GM19452 (cell line): ENCODE measurements at regions not wholly inside any gene's neighbourhood (a gene's known extent, or its start where the extent isn't known, plus 50 kb on each side); places are given as distances from the start of the nearest gene placed in this dataset.

Experiments used
- ATAC-seq: cut with Tn5 transposase; IDR thresholded peaks from one replicate; pipeline ENCODE4 v1.9.1; 2021; ENCODE audit not compliant: unreplicated experiment

DNA sequence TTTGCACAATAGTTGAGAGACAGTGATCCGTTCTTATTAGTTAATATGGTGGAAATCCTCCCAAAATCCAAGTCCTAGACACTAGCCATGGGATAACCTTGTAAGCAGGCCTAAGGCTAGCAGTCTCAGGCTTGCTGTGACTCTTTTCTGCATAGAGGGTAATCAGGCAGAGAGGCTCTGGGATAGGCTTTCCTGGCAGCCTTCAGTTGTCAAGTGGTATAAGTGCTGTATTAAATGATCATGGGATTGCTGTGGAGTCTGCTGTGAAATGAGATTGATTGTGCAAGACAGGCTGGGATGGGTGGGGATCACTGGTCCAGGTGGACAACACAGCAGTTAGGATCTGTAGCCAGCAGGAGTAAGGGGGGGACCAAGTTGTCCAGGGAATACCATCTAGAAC is 416.4 kb downstream of the TLE4 start:
- no peak for ATAC-seq

DNA sequence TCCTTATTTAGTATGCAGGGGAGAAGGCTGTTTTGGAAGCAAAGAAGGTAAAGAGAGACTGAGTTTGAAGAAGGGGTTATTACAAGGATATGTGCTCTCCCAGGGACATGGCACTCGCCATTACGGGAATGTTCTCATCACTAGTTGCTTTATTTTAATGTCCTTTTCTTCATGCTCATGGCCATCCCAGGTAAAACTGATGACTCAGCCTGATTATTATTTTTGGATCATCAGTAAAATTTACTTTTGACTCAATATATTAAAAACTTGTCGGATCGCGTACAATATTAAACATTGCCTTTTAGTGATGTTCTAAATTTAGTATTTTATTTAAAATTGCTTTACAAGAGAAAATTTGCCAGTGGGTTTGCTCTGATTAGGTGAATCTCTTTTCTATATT is 414.7 kb downstream of the TLE4 start:
- ATAC-seq, result no peak

DNA sequence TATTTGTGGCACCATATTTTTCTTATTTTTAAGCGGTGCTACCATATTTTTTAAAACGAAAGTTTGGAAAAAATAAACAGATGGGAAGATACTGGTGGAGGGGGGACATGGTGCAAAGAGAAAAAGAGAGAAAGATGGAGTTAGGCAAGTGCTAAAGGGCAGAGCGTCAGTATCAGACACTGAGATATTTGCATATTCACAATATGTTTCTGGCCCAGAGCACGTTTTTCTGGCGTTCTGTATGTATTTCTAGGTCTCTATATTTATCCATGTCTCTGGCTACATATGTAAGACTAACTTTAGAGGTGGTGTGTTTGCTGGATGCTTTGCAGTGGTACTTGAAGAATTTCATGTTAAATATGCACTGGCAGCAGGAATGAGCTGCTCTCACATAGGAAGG is 414.0 kb downstream of the TLE4 start:
- no peak for ATAC-seq

DNA sequence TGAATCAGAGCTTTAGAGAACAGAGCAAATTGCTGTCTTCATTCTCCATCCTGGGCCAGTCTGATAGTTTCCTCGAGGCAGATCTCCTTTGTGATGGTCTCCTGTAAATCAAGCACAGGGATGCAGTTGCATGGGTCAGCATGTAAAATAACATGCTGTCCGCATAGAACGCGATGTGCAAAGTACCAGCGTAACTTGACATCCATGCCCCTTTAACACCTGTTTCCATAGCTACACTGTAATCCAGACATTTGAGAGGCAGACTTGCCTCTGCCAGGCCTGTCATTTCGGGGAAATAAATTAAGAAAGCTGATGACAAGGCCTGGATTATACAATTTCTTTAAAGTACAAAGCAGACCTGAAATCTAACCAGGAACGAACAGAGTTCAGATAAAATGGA is 413.5 kb downstream of the TLE4 start:
- ATAC-seq, result no peak

DNA sequence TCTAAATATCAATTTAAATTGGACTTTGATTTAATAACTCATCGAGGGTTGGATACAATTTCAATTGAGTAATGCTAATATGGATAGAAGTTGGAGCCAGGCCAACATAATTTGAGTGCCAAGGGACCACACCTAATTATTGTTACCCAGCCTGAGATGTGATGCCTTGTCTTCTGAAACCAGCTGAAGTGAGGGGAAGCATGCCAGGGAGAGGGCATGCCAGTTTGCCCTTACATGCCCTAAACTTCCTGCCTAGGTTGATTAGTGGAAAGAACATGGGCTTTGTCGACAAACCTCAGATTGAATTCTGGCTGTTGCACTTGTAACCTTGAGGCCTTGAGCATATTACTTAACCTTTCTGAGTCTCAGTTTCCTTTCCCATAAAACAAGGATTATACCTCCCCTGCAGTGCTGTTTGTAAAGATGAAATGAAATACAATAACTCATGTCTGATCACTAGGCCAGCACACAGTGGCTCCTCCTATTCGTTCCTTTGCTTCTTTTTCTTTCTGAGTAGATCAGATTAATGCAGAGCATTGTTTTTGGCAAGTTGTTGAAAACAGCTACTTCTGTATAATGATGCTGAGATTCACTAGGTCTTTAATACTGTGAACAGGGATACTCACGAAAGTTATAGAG is 412.8 kb downstream of the TLE4 start:
- ATAC-seq, result no peak

DNA sequence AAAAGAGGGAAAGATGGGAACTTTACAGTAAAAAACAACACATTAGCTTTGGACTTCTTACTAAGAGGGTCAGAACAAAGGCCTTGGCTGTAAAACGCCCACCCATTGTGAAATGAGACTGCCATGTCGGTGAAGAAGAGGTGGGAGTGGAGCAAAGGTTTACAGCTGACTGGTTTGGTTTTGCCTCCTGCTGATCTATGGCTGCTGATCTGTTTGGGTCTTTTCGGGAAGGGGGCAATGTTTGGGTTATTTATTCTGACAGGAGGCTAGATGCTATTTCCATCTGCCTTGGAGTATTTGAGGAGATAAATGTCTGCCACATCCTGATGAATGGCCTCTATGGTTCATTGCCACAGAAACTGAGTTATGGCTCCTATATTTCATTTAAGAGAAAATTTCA is 408.7 kb downstream of the TLE4 start:
- ATAC-seq, result no peak

DNA sequence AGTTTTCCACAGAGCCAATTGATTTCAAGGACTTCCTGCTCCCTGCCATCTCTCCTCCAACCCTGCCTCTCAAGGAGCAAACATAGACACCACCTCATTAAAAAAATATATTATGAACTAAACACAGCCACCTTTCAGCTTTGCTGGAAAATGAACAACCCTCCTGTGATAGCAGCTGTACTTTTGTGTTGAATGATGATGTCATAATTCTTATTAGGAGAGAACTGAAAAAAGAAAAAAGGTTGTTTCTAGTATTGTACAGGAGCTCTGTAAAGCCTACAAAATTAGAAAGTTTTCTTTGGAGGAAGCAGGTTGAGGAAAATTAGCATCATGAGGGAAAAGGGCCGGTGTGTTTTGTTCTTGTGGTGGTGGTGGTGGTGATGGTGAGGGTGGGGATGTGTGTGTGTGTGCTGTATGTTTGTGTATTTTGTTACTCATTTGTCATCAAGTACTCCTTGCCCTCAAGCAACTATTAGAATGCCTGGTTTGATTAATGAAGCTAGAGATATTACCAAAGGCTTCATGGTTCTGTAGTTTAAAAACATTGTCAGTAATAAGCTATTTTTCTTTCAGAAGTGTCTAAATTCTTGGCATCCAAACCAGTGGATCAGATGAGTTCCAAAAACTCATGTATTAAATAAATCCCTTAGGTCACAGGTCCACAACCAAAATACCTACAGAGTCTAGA is 405.9 kb downstream of the TLE4 start:
- no peak for ATAC-seq

DNA sequence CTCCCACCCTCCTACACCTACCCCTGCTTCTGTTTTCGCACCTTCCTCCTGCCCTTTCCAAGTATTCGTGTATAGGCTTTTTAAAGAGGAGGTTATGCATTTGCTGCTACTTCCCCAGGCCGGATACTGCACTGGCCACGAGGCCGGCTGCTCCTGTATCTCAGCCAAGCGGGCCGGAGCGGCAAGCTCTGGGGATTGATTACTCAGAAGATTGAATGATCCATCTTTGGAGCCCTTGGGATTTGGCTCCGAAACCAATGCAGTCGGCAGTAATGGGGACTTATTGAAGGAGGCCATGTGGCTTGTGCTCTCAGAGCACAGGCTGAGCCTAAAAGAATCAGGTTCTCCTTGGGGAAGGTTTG is 405.3 kb downstream of the TLE4 start:
- ATAC-seq, result no peak

DNA sequence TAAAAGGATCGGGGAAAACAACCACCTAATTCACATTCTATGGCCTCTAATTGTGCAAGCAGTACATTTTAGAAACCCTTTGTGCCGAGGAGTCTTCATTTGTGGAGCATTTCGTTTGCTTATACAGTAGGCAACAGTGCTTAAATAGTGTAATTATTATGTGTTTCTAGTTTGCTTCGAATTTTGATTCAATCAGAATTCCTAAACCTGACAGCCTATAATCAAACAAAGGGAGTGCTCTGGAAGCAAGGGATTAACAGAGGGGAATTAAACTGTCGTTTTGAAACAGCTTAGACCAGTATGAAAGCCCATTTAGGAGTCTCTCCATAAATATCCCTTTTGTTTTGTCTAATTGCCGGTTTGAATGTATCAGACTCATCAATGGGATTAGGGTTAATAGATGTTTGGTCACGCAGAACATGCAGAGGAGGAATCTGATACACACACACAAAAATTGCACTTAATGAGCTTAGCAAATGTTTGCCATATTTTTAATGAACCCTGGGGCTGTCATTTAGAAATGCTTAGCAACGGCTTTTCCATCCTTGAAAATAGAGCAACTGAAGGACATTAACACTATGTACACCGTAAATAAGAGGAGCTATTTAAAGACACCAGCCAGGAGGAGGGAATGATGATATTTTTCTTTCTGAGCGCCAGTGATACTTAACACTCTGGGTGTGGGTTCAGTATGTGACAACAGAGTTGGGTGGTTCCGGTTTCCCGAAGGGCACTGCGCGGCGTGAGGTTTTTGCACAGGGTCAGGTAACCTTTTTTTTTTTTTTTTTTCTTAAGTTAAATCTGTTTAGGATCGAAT is 404.7 kb downstream of the TLE4 start:
- ATAC-seq, result no peak

DNA sequence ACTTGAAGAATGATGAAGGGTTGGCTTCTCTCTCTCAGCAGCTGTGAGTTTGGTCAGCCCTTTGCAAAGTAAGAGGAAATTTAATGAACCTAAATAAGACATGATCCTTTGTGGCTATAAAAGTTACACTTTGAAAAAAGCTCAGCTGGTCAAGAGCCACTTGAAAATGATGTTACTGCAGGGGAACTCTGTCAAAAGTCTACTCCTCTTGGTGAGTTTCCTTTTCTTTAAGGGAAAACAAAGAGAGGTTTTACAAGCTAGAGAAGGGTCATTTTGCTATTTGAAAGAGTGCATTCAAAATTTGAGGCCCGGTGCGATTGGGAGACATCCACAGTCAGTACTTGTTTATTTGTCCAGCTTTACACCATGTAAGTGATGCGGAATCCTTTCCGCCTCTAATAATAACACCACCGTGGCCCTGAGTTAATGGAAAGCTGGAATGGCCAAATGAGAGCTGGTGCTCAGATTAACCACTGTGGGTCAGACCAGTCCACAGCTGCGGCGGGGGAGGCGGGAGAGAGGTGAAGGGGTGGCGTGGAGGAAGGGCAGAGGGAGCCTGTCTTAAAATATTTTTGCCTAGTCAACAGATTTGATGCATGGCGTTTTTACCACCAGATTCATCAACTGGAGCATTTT is 404.0 kb downstream of the TLE4 start:
- ATAC-seq, result no peak

DNA sequence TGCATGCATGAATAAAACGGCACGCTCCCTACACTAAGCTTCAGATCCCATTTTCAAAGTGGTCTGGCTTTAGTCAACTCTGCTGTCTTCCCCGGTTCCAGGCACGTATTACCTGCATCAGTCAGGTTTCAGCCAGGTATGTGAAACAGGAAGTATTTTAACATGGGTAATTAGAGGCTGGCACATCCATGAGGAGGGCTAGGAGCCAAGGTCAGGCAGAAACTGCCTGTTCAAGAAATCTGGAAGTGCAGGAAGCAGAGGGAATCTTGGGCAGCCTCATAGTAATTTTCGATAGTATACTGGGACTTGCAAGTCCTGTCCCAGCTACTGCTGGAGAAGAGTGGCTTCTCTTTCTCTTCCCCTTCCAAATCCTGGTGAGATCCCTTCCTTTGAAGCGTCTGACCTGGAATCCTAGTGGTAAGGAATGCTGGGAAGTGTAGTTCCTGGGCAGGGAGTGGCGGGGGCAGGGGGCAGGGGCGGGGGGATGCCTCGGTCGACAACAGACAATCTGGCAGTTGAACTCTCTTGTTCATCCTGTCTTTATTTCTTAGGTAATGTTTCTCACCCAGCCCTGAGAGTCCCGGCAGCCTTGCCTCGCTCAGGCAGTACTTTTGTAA is 403.1 kb downstream of the TLE4 start:
- ATAC-seq, result no peak

DNA sequence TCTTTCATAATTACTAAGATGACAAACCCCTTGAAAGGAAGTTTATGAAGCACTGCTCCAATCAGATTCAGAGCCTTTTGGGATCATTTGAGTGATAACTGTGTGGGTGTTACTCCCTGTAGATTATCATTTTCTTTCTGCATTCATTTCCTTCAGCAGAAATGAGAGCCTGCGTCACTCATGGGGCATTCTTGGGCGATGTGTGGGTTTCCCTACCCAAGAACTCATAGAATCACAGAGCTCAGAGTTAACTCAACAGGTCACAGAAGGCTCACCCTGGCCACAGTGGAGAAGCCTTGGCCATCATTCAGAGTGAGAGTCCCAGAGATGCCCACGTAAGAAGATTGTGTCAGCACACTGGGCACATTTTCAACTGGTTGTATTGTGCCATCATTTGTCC is 401.9 kb downstream of the TLE4 start:
- ATAC-seq, result no peak

DNA sequence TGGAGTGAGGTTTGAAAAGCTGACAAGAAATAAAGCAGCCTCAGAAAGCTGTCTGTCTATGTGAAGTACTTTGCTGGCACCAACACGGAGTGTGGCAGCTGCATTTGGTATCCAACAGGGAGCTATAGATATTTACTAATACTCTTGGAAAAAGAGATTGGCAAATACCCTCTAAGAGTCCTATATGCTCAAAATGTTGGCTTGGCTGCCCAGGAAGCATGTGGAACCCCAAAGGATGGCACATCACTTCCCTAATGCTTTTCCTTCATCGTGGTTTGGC is 398.3 kb downstream of the TLE4 start:
- ATAC-seq, result no peak

DNA sequence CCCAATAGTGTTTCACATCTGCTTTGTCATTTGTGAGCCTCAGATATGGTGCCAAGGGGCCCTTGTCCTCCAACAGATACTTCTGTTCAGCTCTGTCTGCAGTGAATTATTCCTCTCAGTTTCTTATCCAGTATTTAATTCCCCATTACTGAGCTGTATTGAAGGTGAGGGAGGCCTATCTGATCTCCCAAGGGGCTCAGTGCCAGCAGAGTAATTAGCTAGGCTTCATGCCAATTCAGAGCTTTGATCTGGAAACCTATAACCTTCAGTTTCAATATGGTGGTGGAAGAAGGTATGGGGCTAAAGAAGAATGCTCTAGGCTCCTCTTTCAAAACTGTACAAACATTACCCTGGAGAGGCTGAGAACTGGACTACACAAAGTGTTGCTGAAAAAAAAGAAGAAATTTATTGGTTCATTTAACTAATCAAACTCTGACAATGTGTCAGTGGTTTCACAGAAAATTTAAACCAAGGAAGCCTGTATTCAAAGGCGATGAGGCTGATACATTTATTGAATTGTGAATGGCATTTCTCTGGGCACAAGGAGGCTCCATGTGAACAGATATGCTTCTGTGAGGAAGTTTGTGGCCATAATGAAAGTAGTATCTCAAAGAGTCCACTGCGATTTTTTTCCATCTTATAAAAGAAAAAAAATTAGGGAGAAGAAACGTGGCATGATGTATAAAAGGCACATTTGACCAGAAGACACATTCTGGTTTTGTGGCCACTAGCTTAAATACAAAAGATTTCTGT is 397.8 kb downstream of the TLE4 start:
- ATAC-seq, result no peak

DNA sequence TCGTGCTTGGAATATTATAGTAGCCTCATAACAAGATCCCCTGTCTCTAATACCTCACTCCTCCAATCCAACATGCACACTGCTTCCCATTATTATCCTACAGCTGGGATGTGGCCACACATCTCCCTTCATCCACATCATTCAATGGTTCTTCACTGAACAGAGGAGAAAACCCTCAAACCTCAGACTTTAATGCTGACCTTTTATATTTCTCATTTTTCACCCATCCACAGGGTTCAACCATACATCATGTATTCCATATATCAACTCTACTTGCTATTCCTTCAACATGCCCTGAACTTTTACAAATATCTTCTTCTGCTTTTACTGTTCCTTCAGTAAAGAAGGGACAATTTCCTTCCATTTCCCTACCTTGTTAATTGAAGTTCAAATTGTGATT is 396.8 kb downstream of the TLE4 start:
- no peak for ATAC-seq

DNA sequence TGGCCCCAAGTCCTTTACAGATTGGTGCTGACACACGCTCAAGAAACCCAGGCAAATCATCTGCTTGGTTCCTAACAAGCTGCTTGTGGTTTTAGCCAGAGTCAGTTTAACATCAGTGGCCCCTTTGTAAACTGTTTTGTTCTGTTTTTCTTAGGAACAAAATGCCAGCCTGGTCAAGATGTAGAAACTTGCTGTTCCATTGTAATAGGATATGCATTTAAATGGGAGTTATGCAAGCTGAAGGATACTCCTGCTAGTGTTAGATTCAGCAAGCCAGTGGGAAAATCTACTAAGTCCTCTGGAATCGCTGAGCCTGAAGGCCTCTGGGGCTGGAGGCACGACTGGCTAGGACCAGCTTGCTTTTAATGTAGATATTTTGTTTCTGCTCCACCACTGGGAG is 391.1 kb downstream of the TLE4 start:
- no peak for ATAC-seq

DNA sequence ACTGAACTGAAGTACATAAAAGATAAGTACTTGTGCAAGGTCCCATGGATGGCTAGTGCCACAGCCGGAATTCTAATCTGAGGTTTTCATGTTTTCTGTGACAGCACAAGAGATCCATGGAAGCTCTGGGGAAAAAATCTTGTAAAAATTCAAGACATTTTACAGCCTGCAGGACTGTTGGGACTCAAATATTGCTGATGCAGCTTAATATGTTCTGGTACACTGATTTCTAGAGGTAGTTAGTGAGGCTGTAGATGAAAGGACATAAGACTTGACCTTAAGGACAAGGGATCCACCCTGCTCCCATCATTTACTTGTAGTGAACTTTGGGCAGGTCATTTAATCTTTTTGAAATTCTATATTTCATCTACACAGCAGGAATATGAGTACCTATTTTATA is 390.4 kb downstream of the TLE4 start:
- ATAC-seq, result no peak

DNA sequence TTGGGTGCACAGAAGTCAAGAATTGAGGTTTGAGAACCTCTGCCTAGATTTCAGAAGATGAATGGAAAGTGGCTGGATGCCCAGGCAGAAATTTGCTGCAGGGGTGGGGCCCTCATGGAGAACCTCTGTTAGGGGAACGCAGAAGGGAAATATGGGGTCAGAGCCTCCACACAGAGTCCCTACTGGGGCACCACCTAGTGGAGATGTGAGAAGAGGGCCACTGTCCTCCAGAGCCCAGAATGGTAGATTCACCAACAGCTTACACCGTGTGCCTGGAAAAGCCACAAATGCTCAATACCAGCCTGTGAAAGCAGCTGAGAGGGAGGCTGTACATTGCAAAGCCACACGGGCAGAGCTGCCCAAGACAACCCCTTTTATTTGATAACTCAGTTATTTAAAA is 383.5 kb downstream of the TLE4 start:
- no peak for ATAC-seq

DNA sequence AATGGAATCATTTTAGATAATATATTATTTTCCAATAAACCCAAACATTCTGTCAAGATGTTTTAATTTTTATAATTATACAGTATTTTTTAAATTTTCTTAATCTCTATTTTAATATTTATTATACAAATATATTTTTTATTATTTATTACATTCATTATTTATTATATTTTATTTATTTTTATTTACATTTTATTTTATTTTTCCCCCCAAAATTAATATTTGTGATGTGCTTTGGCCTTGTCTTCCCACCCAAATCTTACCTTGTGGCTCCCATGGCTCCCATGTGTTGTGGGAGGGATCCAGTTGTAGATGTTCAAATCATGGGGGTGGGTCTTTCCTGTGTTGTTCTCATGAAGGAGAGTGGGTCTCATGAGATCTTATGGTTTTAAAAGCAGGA is 382.1 kb downstream of the TLE4 start:
- no peak for ATAC-seq

DNA sequence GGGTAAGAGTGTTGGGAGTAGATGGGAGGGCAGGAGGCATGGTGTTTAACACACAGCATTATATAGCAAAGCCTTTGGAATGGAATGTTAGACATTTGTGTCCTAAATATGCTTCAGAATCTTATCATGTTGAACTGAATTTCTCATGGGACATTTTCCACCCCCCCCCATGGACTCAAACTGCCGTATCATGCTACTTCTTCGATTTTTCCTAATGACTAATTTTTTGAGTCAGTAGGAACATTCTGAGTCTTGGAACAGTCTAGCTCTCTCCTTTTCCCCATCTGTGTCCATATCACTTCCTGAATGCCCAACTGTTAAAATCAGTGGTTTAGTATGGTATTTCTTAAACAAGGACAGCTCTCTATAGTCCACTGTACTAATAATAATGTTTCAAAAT is 380.6 kb downstream of the TLE4 start:
- ATAC-seq, result no peak

DNA sequence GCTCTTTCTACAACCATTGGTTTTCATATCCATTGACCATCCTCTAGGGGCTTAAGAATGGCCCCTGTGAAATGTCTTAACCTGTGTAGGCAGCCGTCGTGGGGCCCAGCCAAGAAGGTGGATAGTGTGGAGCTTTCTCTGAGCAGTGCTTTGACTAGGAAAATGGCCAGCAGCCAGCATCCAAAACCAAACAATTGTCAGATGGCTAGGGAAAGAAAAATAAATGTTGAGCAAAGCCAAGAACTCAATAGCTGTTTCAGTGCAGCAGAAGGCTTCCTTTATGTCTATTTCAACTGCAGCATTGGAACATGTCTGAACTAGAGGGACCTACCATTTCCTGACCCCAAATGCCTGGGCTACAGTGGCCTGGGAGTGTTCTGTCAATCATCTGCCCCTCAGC is 374.9 kb downstream of the TLE4 start:
- ATAC-seq, result no peak
